ENCODE measurements at regions not wholly inside any gene's neighbourhood (a gene's known extent, or its start where the extent isn't known, plus 50 kb on each side); places are given as distances from the start of the nearest gene placed in this dataset.

- CTCF ChIA-PET = no interaction called here
- H3K4me3 ChIP-seq (ENCODE audit: low read depth, low read length) = no peak overlapping the region
- POLR2A ChIA-PET = no interaction called here
- no peak for DNase-seq (ENCODE audit: low read depth, low spot score)
- TF ChIP-seq, protein P1, sequence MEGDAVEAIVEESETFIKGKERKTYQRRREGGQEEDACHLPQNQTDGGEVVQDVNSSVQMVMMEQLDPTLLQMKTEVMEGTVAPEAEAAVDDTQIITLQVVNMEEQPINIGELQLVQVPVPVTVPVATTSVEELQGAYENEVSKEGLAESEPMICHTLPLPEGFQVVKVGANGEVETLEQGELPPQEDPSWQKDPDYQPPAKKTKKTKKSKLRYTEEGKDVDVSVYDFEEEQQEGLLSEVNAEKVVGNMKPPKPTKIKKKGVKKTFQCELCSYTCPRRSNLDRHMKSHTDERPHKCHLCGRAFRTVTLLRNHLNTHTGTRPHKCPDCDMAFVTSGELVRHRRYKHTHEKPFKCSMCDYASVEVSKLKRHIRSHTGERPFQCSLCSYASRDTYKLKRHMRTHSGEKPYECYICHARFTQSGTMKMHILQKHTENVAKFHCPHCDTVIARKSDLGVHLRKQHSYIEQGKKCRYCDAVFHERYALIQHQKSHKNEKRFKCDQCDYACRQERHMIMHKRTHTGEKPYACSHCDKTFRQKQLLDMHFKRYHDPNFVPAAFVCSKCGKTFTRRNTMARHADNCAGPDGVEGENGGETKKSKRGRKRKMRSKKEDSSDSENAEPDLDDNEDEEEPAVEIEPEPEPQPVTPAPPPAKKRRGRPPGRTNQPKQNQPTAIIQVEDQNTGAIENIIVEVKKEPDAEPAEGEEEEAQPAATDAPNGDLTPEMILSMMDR (IDR thresholded peaks at IDR 0.05; ENCODE audit: insufficient read depth, low read length, missing control alignments) = no peak
Observed at GRCh38 chr9:73839471-73839870, 657.7 kb upstream of the RORB start.

- ChIA-PET CTCF (no interaction called here), POLR2A (no interaction called here)
- TF ChIP-seq, protein P1 (IDR thresholded peaks at IDR 0.05; ENCODE audit: insufficient read depth, low read length, missing control alignments) = no peak
- DNase-seq (ENCODE audit: low read depth, low spot score) = no peak
- H3K4me3 ChIP-seq (ENCODE audit: low read depth, low read length) = no peak overlapping the region
Observed at GRCh38 chr9:73841018-73841417, 656.1 kb upstream of the RORB start.

DNA sequence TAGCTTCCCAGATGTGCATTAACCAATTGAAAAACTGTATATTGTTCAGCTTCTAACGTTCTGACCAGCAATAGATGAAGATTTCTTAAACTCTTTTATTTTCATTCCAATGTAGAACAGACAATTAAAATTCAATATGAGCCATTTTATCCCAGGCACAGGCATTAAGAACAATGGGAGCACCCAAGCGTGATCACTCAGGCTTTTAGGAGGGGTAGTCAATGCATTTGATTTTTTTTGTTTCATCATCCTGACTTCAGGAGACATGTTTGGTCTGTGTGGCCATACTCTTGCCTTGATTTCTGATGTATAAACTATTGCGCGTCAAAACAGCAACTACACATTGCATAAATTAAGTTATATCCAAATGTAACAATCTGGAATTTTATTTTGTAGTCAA is 653.0 kb upstream of the RORB start:
- TF ChIP-seq, protein P1 (IDR thresholded peaks at IDR 0.05; ENCODE audit: insufficient read depth, low read length, missing control alignments) = no peak
- H3K4me3 ChIP-seq (ENCODE audit: low read depth, low read length) = no peak overlapping the region
- DNase-seq (ENCODE audit: low read depth, low spot score) = no peak
- ChIA-PET CTCF (no interaction called here), POLR2A (no interaction called here)

GRCh38 chr9:73845539-73845938 is 651.6 kb upstream of the RORB start:
- ChIA-PET POLR2A (no interaction called here), CTCF (no interaction called here)
- no peak for DNase-seq (ENCODE audit: low read depth, low spot score)
- no peak overlapping the region for H3K4me3 ChIP-seq (ENCODE audit: low read depth, low read length)
- TF ChIP-seq, protein P1 (IDR thresholded peaks at IDR 0.05; ENCODE audit: insufficient read depth, low read length, missing control alignments) = no peak

DNA sequence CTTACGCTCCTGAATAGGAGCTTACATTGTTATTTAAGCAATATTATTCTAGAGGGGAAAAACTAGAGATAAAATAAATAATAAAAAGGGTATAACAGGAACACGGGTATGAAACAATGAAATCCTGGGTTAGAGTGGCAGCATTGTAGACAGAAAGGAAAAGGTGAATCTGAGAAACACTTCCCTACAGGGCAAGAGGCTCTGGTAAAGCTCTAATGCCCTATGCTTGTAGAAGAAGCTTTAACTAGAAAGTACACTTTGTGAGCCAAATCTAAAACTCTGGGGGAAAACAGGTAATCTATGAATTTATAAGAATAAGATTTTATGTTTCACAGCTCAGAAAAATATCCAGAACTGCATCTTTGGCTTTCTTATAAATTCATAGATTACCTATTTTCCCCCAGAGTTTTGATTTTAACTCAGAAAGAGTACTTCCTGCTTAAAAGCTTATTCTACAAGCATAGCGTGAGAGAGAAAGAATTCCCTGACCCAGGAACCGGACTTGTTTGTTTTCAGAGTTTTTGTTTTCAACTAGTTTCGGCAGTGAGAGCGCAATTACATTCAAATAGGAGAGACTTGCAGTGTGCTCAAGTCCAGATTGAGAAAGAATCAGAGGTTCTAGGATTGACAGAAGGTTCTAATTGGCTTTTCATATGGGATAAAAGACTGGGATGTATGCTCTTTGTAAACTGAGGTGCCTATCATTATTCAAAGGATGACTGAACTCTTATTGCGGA is 651.0 kb upstream of the RORB start:
- H3K4me3 ChIP-seq (ENCODE audit: low read depth, low read length) = no peak overlapping the region
- no peak for DNase-seq (ENCODE audit: low read depth, low spot score)
- TF ChIP-seq, protein P1 (IDR thresholded peaks at IDR 0.05; ENCODE audit: insufficient read depth, low read length, missing control alignments) = no peak
- ChIA-PET POLR2A (no interaction called here), CTCF (no interaction called here)

DNA sequence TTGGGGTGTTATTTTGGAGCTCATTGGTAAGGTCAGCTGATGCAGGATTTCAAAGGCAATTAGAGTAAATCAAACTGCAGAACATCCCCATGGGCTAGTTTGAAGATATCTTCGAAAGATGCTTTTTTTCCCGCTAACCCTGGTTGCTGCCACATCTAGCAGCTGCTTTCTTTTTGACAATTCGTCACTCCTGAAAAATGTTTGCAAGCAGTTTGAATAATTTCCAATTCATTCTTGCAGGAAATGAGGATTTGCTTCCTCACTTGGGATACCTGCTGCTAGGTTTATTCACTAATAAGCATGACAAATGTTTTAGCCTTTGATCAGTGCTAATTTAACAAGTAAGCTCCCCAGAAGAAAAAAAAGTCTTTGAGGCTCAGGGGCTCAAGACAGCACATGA is 649.6 kb upstream of the RORB start:
- TF ChIP-seq, protein P1 (IDR thresholded peaks at IDR 0.05; ENCODE audit: insufficient read depth, low read length, missing control alignments) = no peak
- H3K4me3 ChIP-seq (ENCODE audit: low read depth, low read length) = no peak overlapping the region
- CTCF ChIA-PET = no interaction called here
- POLR2A ChIA-PET = no interaction called here
- no peak for DNase-seq (ENCODE audit: low read depth, low spot score)

Measured in AG04449 (cell line).